OCI-LY3 (cell line): ENCODE measurements at regions not wholly inside any gene's neighbourhood (a gene's known extent, or its start where the extent isn't known, plus 50 kb on each side); places are given as distances from the start of the nearest gene placed in this dataset.

Experiments
- EZH2phosphoT487 ChIP-seq: fragments of 200-600 bp; shearing (Covaris generic); IDR thresholded peaks from 2 replicates; pipeline ENCODE4 v1.6.1; 2018; ENCODE audit warnings: antibody characterized with exemption, mixed run types, low read depth
- TF ChIP-seq, protein P1 (sequence below): fragments of 200-600, 300-600 bp; sonication (generic); IDR thresholded peaks from 2 replicates; pipeline ENCODE4 v1.5.1; 2014; ENCODE audit warnings: antibody characterized with exemption, low read length, low read depth

DNA sequence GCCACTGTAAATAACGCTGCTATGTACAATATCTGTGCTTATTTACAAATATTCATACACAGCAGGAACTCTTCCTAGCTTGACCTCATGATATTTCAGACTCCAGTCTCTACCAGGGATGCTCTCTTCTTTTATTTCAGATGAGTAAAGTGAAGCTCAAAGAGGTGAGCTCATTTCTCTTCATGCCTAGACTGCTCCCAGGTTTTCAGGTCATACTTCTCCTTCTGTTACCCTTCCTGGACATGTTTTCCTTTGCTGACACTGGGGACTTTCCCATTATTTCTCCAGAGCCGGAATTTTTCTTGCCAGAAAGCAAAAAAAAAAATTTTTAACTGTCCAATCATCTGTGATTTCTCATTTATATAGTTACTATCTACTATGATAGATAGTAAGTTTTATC, 147.2 kb upstream of the DST start:
- no peak for TF ChIP-seq EZH2phosphoT487
- TF ChIP-seq, protein P1, sequence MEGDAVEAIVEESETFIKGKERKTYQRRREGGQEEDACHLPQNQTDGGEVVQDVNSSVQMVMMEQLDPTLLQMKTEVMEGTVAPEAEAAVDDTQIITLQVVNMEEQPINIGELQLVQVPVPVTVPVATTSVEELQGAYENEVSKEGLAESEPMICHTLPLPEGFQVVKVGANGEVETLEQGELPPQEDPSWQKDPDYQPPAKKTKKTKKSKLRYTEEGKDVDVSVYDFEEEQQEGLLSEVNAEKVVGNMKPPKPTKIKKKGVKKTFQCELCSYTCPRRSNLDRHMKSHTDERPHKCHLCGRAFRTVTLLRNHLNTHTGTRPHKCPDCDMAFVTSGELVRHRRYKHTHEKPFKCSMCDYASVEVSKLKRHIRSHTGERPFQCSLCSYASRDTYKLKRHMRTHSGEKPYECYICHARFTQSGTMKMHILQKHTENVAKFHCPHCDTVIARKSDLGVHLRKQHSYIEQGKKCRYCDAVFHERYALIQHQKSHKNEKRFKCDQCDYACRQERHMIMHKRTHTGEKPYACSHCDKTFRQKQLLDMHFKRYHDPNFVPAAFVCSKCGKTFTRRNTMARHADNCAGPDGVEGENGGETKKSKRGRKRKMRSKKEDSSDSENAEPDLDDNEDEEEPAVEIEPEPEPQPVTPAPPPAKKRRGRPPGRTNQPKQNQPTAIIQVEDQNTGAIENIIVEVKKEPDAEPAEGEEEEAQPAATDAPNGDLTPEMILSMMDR, result no peak
